Keratinocyte (primary cell): ENCODE measurements at regions not wholly inside any gene's neighbourhood (a gene's known extent, or its start where the extent isn't known, plus 50 kb on each side); places are given as distances from the start of the nearest gene placed in this dataset.

ENCODE experiments used
- DNase-seq: peaks from one replicate; pipeline ENCODE4 v3.0.0-alpha.2; 2011; ENCODE audit warnings: low read depth, missing footprints, low spot score
- FAIRE-seq: peaks from 2 replicates; lab custom pipeline; 2011; peaks lifted over from hg19 to GRCh38; lab: Jason Lieb, UNC
- H2AFZ ChIP-seq: 2 replicates; pipeline ENCODE4 v1.6.0; 2012; ENCODE audit warnings: low read length, control low read depth, inconsistent platforms; ENCODE audit not compliant: control insufficient read depth
- H3K27ac ChIP-seq: 2 replicates; pipeline ENCODE4 v1.5.1; 2011; ENCODE audit warnings: low read length; ENCODE audit not compliant: control insufficient read depth, insufficient read depth
- H3K27me3 ChIP-seq: 3 replicates; pipeline ENCODE4 v1.6.0; 2011; ENCODE audit warnings: low read length; ENCODE audit not compliant: control insufficient read depth, insufficient read depth; ENCODE audit errors: extremely low read depth
- H3K36me3 ChIP-seq, 2 experiments: 2 replicates in 1 of 2; 3 replicates in 1 of 2; pipeline ENCODE4 v1.5.1; 2011; ENCODE audit warnings: low read length in 2 of 2, mild to moderate bottlenecking in 1 of 2; ENCODE audit not compliant: control insufficient read depth in 2 of 2, insufficient read depth in 2 of 2; ENCODE audit errors: extremely low read depth in 1 of 2
- H3K4me1 ChIP-seq: 3 replicates; pipeline ENCODE4 v1.5.1; 2011; ENCODE audit warnings: low read length; ENCODE audit not compliant: control insufficient read depth, insufficient read depth; ENCODE audit errors: extremely low read depth
- H3K4me2 ChIP-seq: 3 replicates; pipeline ENCODE4 v1.6.0; 2011; ENCODE audit warnings: low read depth, low read length; ENCODE audit not compliant: control insufficient read depth, insufficient read depth; ENCODE audit errors: extremely low read depth
- H3K4me3 ChIP-seq, 3 experiments: fragments of 200-600 bp in 1 of 3; sonication (generic) in 1 of 3; 2 replicates in 2 of 3; 3 replicates in 1 of 3; pipeline ENCODE4 v1.5.1; 2011 to 2016; ENCODE audit warnings: low read length in 3 of 3, mild to moderate bottlenecking in 3 of 3, control low read depth in 2 of 3, inconsistent platforms in 1 of 3, low read depth in 1 of 3, mixed read lengths in 1 of 3, mixed run types in 1 of 3, moderate library complexity in 1 of 3; ENCODE audit not compliant: control insufficient read depth in 2 of 3, insufficient read depth in 2 of 3; ENCODE audit errors: extremely low read depth in 1 of 3
- H3K79me2 ChIP-seq: 2 replicates; pipeline ENCODE4 v1.6.0; 2012; ENCODE audit warnings: low read length; ENCODE audit not compliant: control insufficient read depth, insufficient read depth
- H3K9ac ChIP-seq: 3 replicates; pipeline ENCODE4 v1.6.0; 2011; ENCODE audit warnings: low read length; ENCODE audit not compliant: control insufficient read depth, insufficient read depth; ENCODE audit errors: extremely low read depth
- H3K9me1 ChIP-seq: 3 replicates; pipeline ENCODE4 v1.6.0; 2011; ENCODE audit warnings: low read length; ENCODE audit not compliant: control insufficient read depth, insufficient read depth; ENCODE audit errors: extremely low read depth
- H3K9me3 ChIP-seq: 2 replicates; pipeline ENCODE4 v1.5.1; 2012; ENCODE audit warnings: low read depth, low read length; ENCODE audit not compliant: control insufficient read depth
- H4K20me1 ChIP-seq: 3 replicates; pipeline ENCODE4 v1.6.0; 2011; ENCODE audit warnings: low read length; ENCODE audit not compliant: control insufficient read depth, insufficient read depth; ENCODE audit errors: extremely low read depth
- CTCF ChIP-seq, 3 experiments: IDR thresholded peaks in 1 of 3; conservative IDR thresholded peaks in 1 of 3; optimal IDR thresholded peaks in 1 of 3; 2 replicates in 2 of 3; 3 replicates in 1 of 3; pipeline versions ENCODE3 to v1.5.1; 2011; ENCODE audit warnings: low read length in 3 of 3, mild to moderate bottlenecking in 3 of 3, moderate library complexity in 2 of 3, control low read depth in 1 of 3, inconsistent platforms in 1 of 3; ENCODE audit not compliant: insufficient read depth in 2 of 3; ENCODE audit errors: extremely low read depth in 1 of 3
- EZH2 ChIP-seq: IDR thresholded peaks from one replicate; pipeline ENCODE4 v1.6.1; 2012; ENCODE audit warnings: inconsistent platforms, mild to moderate bottlenecking, low read length, moderate library complexity
- dilution Hi-C: fragments of 300-500 bp; cut with MboI; formaldehyde crosslinking; loops from one replicate; pipeline ENCODE4 v1.7.0; 2020; ENCODE audit warnings: low sequenced_read_pairs; ENCODE audit not compliant: extremely low pct_ligation_motif_present

GRCh38 chr20:52880997-52881396 lies 91.2 kb upstream of the TSHZ2 start:
- no peaks in the 10 kb centered on the region for H3K36me3 ChIP-seq
- no peak overlapping the region for H2AFZ ChIP-seq
- no peak overlapping the region for H3K9ac ChIP-seq
- H3K4me2 ChIP-seq: no peak overlapping the region
- FAIRE-seq (no peak), DNase-seq (no peak)
- no peaks in the 10 kb centered on the region for H3K79me2 ChIP-seq
- H3K9me3 ChIP-seq: no peaks in the 10 kb centered on the region
- H4K20me1 ChIP-seq: no peaks in the 10 kb centered on the region
- H3K4me3 ChIP-seq: no peak overlapping the region
- no peak overlapping the region for H3K27ac ChIP-seq
- H3K4me1 ChIP-seq: no peaks in the 10 kb centered on the region
- no peak for TF ChIP-seq CTCF (optimal IDR thresholded peaks at IDR 0.05 in 1 of 3, IDR thresholded peaks at IDR 0.05 in 1 of 3, conservative IDR thresholded peaks at IDR 0.05 in 1 of 3; ENCODE audit: extremely low read depth in 1 of 3, insufficient read depth in 2 of 3, low read length in 3 of 3)
- no peak for TF ChIP-seq EZH2
- no peaks in the 10 kb centered on the region for H3K27me3 ChIP-seq
- H3K9me1 ChIP-seq: no peaks in the 10 kb centered on the region
- dilution Hi-C loops: no loop called here

GRCh38 chr20:52880259-52880658 lies 91.9 kb upstream of the TSHZ2 start:
- Histone ChIP-seq H3K4me3 (no peak overlapping the region), H3K9ac (no peak overlapping the region), H3K4me2 (no peak overlapping the region), H3K79me2 (no peaks in the 10 kb centered on the region), H3K9me1 (no peaks in the 10 kb centered on the region), H3K36me3 (no peaks in the 10 kb centered on the region), H3K27me3 (no peaks in the 10 kb centered on the region), H4K20me1 (no peaks in the 10 kb centered on the region), H2AFZ (no peak overlapping the region), H3K4me1 (no peaks in the 10 kb centered on the region), H3K9me3 (no peaks in the 10 kb centered on the region), H3K27ac (no peak overlapping the region)
- DNase-seq: no peak
- dilution Hi-C loops: no loop called here
- TF ChIP-seq EZH2 (no peak), CTCF (optimal IDR thresholded peaks at IDR 0.05 in 1 of 3, IDR thresholded peaks at IDR 0.05 in 1 of 3, conservative IDR thresholded peaks at IDR 0.05 in 1 of 3; ENCODE audit: extremely low read depth in 1 of 3, insufficient read depth in 2 of 3, low read length in 3 of 3) (no peak)
- no peak for FAIRE-seq
